Dendritic cell treated with granulocyte-macrophage colony-stimulating factor and Interleukin-4, amounts not matched to agents 40 ng/mL and 50 ng/mL, for 4 days (primary cell): ENCODE measurements at regions not wholly inside any gene's neighbourhood (a gene's known extent, or its start where the extent isn't known, plus 50 kb on each side); places are given as distances from the start of the nearest gene placed in this dataset.

Experiments
- H3K27ac Mint-ChIP-seq: one replicate; pipeline ENCODE4 v1.8.0; 2022; ENCODE audit warnings: mild to moderate bottlenecking, mixed read lengths
- H3K27me3 Mint-ChIP-seq: one replicate; pipeline ENCODE4 v1.8.0; 2022; ENCODE audit warnings: mild to moderate bottlenecking, mixed read lengths
- H3K36me3 Mint-ChIP-seq: one replicate; pipeline ENCODE4 v1.8.0; 2022; ENCODE audit warnings: low read depth, mixed read lengths
- H3K4me1 Mint-ChIP-seq: one replicate; pipeline ENCODE4 v1.8.0; 2022; ENCODE audit warnings: low read depth, mixed read lengths
- H3K4me3 Mint-ChIP-seq: one replicate; pipeline ENCODE4 v1.8.0; 2022; ENCODE audit warnings: mild to moderate bottlenecking, moderate library complexity, mixed read lengths
- H3K9me3 Mint-ChIP-seq: one replicate; pipeline ENCODE4 v1.8.0; 2022; ENCODE audit warnings: mixed read lengths
- intact Hi-C: fragments of 100-400 bp; cut with micrococcal nuclease; formaldehyde crosslinking; loops from one replicate; pipeline ENCODE4 v1.15.0; 2022

GRCh38 chr10:36722777-36723176, 402.6 kb upstream of the ANKRD30A start:
- Mint-ChIP-seq H3K9me3 (no peaks in the 10 kb centered on the region), H3K27ac (no peak overlapping the region), H3K27me3 (peaks cover 1% of the 10 kb centered on the region), H3K4me3 (no peak overlapping the region), H3K4me1 (no peaks in the 10 kb centered on the region), H3K36me3 (no peaks in the 10 kb centered on the region)
- intact Hi-C loops = no loop called here

- intact Hi-C loops = no loop called here
- H3K4me3 Mint-ChIP-seq = no peak overlapping the region
These were observed 403.5 kb upstream of the ANKRD30A start for GRCh38 chr10:36721871-36722270.

GRCh38 chr10:36720895-36721294, 404.5 kb upstream of the ANKRD30A start:
- intact Hi-C loops = no loop called here
- peaks cover 1% of the 10 kb centered on the region for H3K27me3 Mint-ChIP-seq
- H3K9me3 Mint-ChIP-seq = no peaks in the 10 kb centered on the region
- H3K4me3 Mint-ChIP-seq = no peak overlapping the region
- H3K4me1 Mint-ChIP-seq = no peaks in the 10 kb centered on the region
- no peak overlapping the region for H3K27ac Mint-ChIP-seq
- no peaks in the 10 kb centered on the region for H3K36me3 Mint-ChIP-seq

More at GRCh38 chr10:36721871-36722270, 403.5 kb upstream of the ANKRD30A start:
- Mint-ChIP-seq H3K27ac (no peak overlapping the region), H3K36me3 (no peaks in the 10 kb centered on the region), H3K27me3 (peaks cover 1% of the 10 kb centered on the region), H3K4me1 (no peaks in the 10 kb centered on the region), H3K9me3 (no peaks in the 10 kb centered on the region)

- Mint-ChIP-seq H3K4me1 (no peaks in the 10 kb centered on the region), H3K36me3 (no peaks in the 10 kb centered on the region), H3K9me3 (no peaks in the 10 kb centered on the region), H3K27ac (no peak overlapping the region), H3K27me3 (peaks cover 1% of the 10 kb centered on the region), H3K4me3 (no peak overlapping the region)
- intact Hi-C loops = no loop called here
These were observed 408.3 kb upstream of the ANKRD30A start for GRCh38 chr10:36717118-36717517.

GRCh38 chr10:36716291-36716690, 409.1 kb upstream of the ANKRD30A start:
- no peak overlapping the region for H3K4me3 Mint-ChIP-seq
- intact Hi-C loops = no loop called here
- H3K4me1 Mint-ChIP-seq = no peaks in the 10 kb centered on the region
- no peaks in the 10 kb centered on the region for H3K36me3 Mint-ChIP-seq
- no peaks in the 10 kb centered on the region for H3K9me3 Mint-ChIP-seq
- H3K27me3 Mint-ChIP-seq = peaks cover 1% of the 10 kb centered on the region
- no peak overlapping the region for H3K27ac Mint-ChIP-seq

GRCh38 chr10:36712695-36713094, 412.7 kb upstream of the ANKRD30A start:
- Mint-ChIP-seq H3K4me1 (no peaks in the 10 kb centered on the region), H3K27me3 (no peaks in the 10 kb centered on the region), H3K27ac (no peak overlapping the region), H3K4me3 (no peak overlapping the region), H3K36me3 (no peaks in the 10 kb centered on the region), H3K9me3 (no peaks in the 10 kb centered on the region)
- intact Hi-C loops = no loop called here

GRCh38 chr10:36711361-36711760, 414.0 kb upstream of the ANKRD30A start:
- Mint-ChIP-seq H3K27ac (no peak overlapping the region), H3K27me3 (no peaks in the 10 kb centered on the region), H3K4me3 (no peak overlapping the region), H3K36me3 (no peaks in the 10 kb centered on the region), H3K4me1 (no peaks in the 10 kb centered on the region), H3K9me3 (no peaks in the 10 kb centered on the region)
- intact Hi-C loops = no loop called here

GRCh38 chr10:36704124-36704523, 421.3 kb upstream of the ANKRD30A start:
- Mint-ChIP-seq H3K4me1 (no peaks in the 10 kb centered on the region), H3K4me3 (no peak overlapping the region), H3K27ac (no peak overlapping the region), H3K27me3 (no peaks in the 10 kb centered on the region), H3K36me3 (no peaks in the 10 kb centered on the region), H3K9me3 (peaks cover 14% of the 10 kb centered on the region)
- intact Hi-C loops = no loop called here

- H3K27me3 Mint-ChIP-seq = no peaks in the 10 kb centered on the region
- intact Hi-C loops = no loop called here
- no peaks in the 10 kb centered on the region for H3K36me3 Mint-ChIP-seq
- no peak overlapping the region for H3K4me3 Mint-ChIP-seq
- no peaks in the 10 kb centered on the region for H3K4me1 Mint-ChIP-seq
- no peak overlapping the region for H3K27ac Mint-ChIP-seq
- peaks cover 22% of the 10 kb centered on the region for H3K9me3 Mint-ChIP-seq
These were observed 422.2 kb upstream of the ANKRD30A start for GRCh38 chr10:36703179-36703578.

GRCh38 chr10:36700123-36700522, 425.3 kb upstream of the ANKRD30A start:
- Mint-ChIP-seq H3K27me3 (no peaks in the 10 kb centered on the region), H3K36me3 (no peaks in the 10 kb centered on the region), H3K4me3 (no peak overlapping the region), H3K27ac (no peak overlapping the region), H3K4me1 (no peaks in the 10 kb centered on the region), H3K9me3 (peaks cover 27% of the 10 kb centered on the region)
- intact Hi-C loops = no loop called here

GRCh38 chr10:36692759-36693158, 432.6 kb upstream of the ANKRD30A start:
- Mint-ChIP-seq H3K4me1 (no peaks in the 10 kb centered on the region), H3K9me3 (peaks cover 23% of the 10 kb centered on the region), H3K36me3 (no peaks in the 10 kb centered on the region), H3K4me3 (no peak overlapping the region), H3K27ac (no peak overlapping the region), H3K27me3 (no peaks in the 10 kb centered on the region)
- intact Hi-C loops = no loop called here

GRCh38 chr10:36688717-36689116, 436.7 kb upstream of the ANKRD30A start:
- Mint-ChIP-seq H3K4me3 (no peak overlapping the region), H3K36me3 (no peaks in the 10 kb centered on the region), H3K27ac (no peak overlapping the region), H3K9me3 (peaks cover 22% of the 10 kb centered on the region), H3K4me1 (no peaks in the 10 kb centered on the region), H3K27me3 (no peaks in the 10 kb centered on the region)
- intact Hi-C loops = no loop called here

GRCh38 chr10:36683421-36683820, 442.0 kb upstream of the ANKRD30A start:
- no peak overlapping the region for H3K4me3 Mint-ChIP-seq
- intact Hi-C loops = no loop called here
- no peaks in the 10 kb centered on the region for H3K36me3 Mint-ChIP-seq
- no peak overlapping the region for H3K27ac Mint-ChIP-seq
- H3K4me1 Mint-ChIP-seq = no peaks in the 10 kb centered on the region
- peaks cover under 1% of the 10 kb centered on the region for H3K9me3 Mint-ChIP-seq
- no peaks in the 10 kb centered on the region for H3K27me3 Mint-ChIP-seq

GRCh38 chr10:36681751-36682632, 443.4 kb upstream of the ANKRD30A start:
- Mint-ChIP-seq H3K36me3 (no peaks in the 10 kb centered on the region), H3K27ac (no peak overlapping the region), H3K4me3 (no peak overlapping the region), H3K4me1 (no peaks in the 10 kb centered on the region), H3K27me3 (no peaks in the 10 kb centered on the region), H3K9me3 (no peaks in the 10 kb centered on the region)
- intact Hi-C loops = no loop called here

- H3K36me3 Mint-ChIP-seq = no peaks in the 10 kb centered on the region
- H3K4me3 Mint-ChIP-seq = no peak overlapping the region
- H3K4me1 Mint-ChIP-seq = no peaks in the 10 kb centered on the region
- peaks cover 9% of the 10 kb centered on the region for H3K9me3 Mint-ChIP-seq
- intact Hi-C loops = no loop called here
- H3K27ac Mint-ChIP-seq = no peak overlapping the region
- H3K27me3 Mint-ChIP-seq = no peaks in the 10 kb centered on the region
These were observed 445.8 kb upstream of the ANKRD30A start for GRCh38 chr10:36679554-36679953.
